ENCODE measurements at regions not wholly inside any gene's neighbourhood (a gene's known extent, or its start where the extent isn't known, plus 50 kb on each side); places are given as distances from the start of the nearest gene placed in this dataset.
A peak's percentile ranks its signal among the peaks of the same experiment; 100 is the strongest.
"Not testable (repeated sequence)": the region's sequence is repeated elsewhere in the genome, so short reads cannot be mapped to it uniquely, and the experiment has no call there.

- not testable (repeated sequence) for DNase-seq
Measured at GRCh38 chr16:21487956-21488355, 111.4 kb upstream of the METTL9 start.

GRCh38 chr16:21499046-21499445 lies 100.3 kb upstream of the METTL9 start:
- DNase-seq, result not testable (repeated sequence)

GRCh38 chr16:21501223-21501868 lies 98.0 kb upstream of the METTL9 start:
- peak; percentile 46 for DNase-seq

- peak; percentile 94 for DNase-seq
Measured at GRCh38 chr16:21501869-21502667, 97.3 kb upstream of the METTL9 start.

- not testable (repeated sequence) for DNase-seq
Measured at GRCh38 chr16:21503574-21503920, 95.8 kb upstream of the METTL9 start.

- peak; percentile 8 for DNase-seq
Measured at GRCh38 chr16:21503941-21504832, 95.2 kb upstream of the METTL9 start.

- peak; percentile 12 for DNase-seq
Measured at GRCh38 chr16:21505751-21506520, 93.4 kb upstream of the METTL9 start.

- peak; percentile 55 for DNase-seq
Measured at GRCh38 chr16:21506857-21507456, 92.4 kb upstream of the METTL9 start.

GRCh38 chr16:21507631-21508305 lies 91.6 kb upstream of the METTL9 start:
- peak; percentile 11 for DNase-seq

GRCh38 chr16:21508661-21509436 lies 90.5 kb upstream of the METTL9 start:
- DNase-seq, result peak; percentile 31

GRCh38 chr16:21509437-21510086 lies 89.8 kb upstream of the METTL9 start:
- peak; percentile 25 for DNase-seq

- DNase-seq, result peak; percentile 3
Measured at GRCh38 chr16:21510869-21511255, 88.5 kb upstream of the METTL9 start.

- peak; percentile 44 for DNase-seq
Measured at GRCh38 chr16:21511315-21512210, 87.8 kb upstream of the METTL9 start.

GRCh38 chr16:21512280-21513192 lies 86.8 kb upstream of the METTL9 start:
- DNase-seq, result peak; percentile 19

- peak; percentile 34 for DNase-seq
Measured at GRCh38 chr16:21513337-21513741, 86.0 kb upstream of the METTL9 start.

- DNase-seq, result peak; percentile 44
Measured at GRCh38 chr16:21513812-21514473, 85.4 kb upstream of the METTL9 start.

GRCh38 chr16:21514474-21514840 lies 84.9 kb upstream of the METTL9 start:
- DNase-seq, result peak; percentile 5

GRCh38 chr16:21516705-21517040 lies 82.7 kb upstream of the METTL9 start:
- not testable (repeated sequence) for DNase-seq

Data from femur (tissue), 1 donor.